Cerebellar cortex (tissue), 1 donor: ENCODE measurements at regions not wholly inside any gene's neighbourhood (a gene's known extent, or its start where the extent isn't known, plus 50 kb on each side); places are given as distances from the start of the nearest gene placed in this dataset.

Experiments used
- DNase-seq: peaks from one replicate; pipeline ENCODE4 v3.0.0-alpha.2; 2015; ENCODE audit warnings: low spot score

DNA sequence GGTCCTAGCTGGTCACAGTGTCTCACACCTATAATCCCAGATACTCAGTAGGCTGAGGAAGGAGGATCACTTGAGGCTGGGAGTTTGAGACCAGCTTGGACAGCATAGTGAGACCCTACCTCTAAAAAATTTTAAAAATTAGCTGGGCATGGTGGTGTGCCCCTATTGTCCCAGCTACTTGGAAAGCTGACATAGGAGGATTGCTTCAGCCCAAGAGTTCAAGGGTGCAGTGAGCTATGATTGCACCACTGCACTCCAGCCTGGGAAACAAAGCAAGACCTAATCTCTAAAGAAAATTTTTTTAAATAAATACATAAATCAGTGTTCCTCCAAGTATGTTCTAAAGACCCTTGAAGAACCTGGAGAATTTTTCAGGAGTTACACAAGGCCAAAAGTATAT is 50.6 kb upstream of the GNAO1 start:
- no peak for DNase-seq

GRCh38 chr16:56137269-56137668 is 54.0 kb upstream of the GNAO1 start:
- DNase-seq = no peak

DNA sequence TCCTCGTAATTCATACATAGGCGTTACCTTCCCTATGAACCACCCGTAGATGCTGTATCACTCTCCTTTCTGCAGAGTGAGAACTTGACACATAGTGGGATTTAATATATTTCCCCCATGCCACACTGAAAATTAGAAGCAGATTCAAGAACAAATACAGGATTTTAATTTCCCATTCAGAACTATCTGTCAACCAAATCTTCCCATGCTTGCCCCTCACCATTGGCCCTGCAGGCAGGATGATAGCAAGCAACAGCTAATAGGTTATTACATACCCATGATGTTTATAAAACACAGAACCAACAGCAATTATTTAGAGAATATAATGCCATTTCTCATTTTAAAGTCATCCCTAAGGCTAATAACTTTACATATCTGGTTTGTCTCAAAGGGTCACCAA is 55.0 kb upstream of the GNAO1 start:
- no peak for DNase-seq

GRCh38 chr16:56134790-56135189 is 56.5 kb upstream of the GNAO1 start:
- no peak for DNase-seq

DNA sequence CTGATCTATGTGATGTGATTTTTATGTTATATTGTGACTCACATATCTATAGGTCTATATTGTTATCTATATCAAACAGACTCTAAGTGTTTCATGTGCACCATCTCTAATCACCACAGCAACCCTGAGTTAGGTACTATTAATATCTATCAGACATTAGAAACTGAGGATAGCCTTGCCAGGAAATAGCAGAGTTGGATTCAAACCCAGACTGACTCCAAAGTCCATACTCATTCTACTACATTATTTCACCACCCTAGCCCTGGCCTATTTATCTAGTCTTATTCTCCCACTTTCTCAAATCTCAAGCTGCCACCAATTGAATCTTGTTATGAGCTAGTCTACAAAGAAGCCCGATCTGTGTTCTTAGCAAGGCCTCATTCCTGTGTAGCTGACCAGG is 65.4 kb upstream of the GNAO1 start:
- DNase-seq = no peak

- DNase-seq = no peak
Observed at GRCh38 chr16:56122251-56122650, 69.0 kb upstream of the GNAO1 start.

GRCh38 chr16:56121156-56121500 is 70.2 kb upstream of the GNAO1 start:
- no peak for DNase-seq

- DNase-seq = no peak
Observed at GRCh38 chr16:56120447-56121155, 70.7 kb upstream of the GNAO1 start.

DNA sequence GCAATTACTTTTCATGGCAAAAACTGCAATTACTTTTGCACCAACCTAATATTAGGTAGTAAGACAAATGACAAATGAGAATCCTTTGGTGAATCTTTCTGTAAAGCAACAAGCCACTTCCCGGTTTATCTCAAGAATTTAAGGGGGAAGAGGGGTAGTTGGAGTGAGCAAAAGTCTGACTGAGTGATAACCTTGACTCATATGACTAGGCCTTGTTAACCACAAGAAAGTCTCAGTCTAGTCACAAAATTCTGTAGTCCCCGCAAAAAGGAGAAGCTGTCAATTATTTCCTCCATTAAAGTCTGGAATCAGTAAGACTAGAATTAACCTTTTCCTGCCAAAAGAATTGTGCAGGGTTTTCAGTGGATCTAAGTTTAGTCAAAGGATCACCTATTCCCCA is 72.2 kb upstream of the GNAO1 start:
- DNase-seq = no peak

- DNase-seq = no peak
Observed at GRCh38 chr16:56116577-56116964, 74.7 kb upstream of the GNAO1 start.

- no peak for DNase-seq
Observed at GRCh38 chr16:56115817-56116576, 75.3 kb upstream of the GNAO1 start.

DNA sequence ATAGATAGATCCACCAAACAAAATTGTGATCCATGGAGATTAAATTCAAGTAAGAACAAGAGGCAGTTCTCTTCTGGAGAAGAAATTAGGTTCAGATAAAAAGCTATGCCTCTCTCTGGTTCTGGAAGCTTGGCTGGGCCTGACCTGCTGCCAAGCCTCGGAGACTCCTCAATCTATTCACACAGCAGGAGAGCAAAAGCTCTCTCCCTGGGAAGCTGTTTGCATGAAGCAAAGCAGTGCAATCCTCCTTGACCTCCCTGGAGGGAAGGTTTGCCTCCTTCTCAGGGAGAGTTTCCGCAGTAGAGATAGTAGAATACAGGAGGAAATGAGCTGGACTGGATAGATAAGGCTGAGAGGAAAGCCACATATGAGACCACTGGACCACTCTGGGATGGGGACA is 78.1 kb upstream of the GNAO1 start:
- no peak for DNase-seq

DNA sequence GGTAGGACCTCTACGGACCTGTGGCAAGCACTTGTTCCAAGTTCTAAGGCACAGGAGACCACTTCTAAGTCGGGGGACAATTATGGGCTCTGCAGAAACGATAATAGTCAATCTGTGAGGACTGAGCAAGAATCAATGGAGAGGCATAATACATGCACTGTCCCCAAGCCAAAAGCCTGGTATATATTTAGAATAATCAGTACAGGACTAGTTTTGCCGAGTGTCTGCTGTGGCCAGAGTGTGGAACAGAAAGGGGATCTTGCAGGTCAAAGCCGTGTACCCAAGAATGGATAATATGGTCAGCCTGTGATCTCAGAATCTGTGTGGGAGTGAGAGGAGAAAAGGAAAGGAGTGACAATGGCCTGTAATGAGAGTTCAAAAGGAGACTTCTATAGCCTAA is 80.2 kb upstream of the GNAO1 start:
- DNase-seq = no peak

- no peak for DNase-seq
Observed at GRCh38 chr16:56109994-56110393, 81.3 kb upstream of the GNAO1 start.

- no peak for DNase-seq
Observed at GRCh38 chr16:56109205-56109604, 82.1 kb upstream of the GNAO1 start.

- no peak for DNase-seq
Observed at GRCh38 chr16:56108724-56109123, 82.6 kb upstream of the GNAO1 start.

GRCh38 chr16:56108056-56108471 is 83.2 kb upstream of the GNAO1 start:
- DNase-seq = peak; percentile 64

GRCh38 chr16:56106527-56106926 is 84.8 kb upstream of the GNAO1 start:
- DNase-seq = no peak

GRCh38 chr16:56102906-56103305 is 88.4 kb upstream of the GNAO1 start:
- DNase-seq = no peak

GRCh38 chr16:56102183-56102686 is 89.1 kb upstream of the GNAO1 start:
- DNase-seq = no peak

DNA sequence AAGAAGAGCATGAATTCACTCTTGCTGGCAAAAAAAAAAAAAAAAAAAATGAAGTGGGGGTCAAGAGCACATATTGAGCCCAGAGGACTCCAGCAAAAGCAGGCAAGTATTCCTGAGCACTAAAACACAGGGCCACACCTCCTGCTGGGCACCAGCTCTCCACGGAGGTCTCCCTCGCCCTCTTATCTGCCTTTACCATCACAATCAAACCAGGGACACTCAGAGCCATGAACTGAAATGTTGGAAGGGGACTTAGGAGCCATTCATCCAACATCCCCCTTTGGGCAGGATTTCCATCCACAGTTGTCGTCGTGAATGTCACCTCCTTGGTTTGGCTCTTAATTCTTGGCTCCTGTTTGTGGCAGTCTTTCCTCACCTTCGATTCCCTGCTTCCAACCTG is 89.8 kb upstream of the GNAO1 start:
- DNase-seq = no peak

DNA sequence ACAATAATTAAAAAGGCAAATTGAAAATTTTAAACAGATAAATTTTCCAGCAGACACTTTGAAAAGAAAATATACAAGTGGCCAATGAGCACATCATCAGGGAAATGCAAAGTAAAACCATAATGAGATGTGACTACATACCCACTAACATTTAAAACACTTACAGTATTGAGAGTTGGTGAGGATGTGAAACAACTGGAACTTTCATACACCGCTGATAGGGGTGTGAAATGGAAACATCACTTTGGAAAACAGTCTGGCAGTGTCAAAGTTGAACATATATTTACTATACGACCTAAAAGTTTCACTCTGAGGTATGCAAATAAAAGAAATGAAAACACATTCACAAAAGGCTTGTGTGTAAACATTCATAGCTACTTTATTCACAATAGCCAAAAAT is 94.0 kb upstream of the GNAO1 start:
- no peak for DNase-seq

DNA sequence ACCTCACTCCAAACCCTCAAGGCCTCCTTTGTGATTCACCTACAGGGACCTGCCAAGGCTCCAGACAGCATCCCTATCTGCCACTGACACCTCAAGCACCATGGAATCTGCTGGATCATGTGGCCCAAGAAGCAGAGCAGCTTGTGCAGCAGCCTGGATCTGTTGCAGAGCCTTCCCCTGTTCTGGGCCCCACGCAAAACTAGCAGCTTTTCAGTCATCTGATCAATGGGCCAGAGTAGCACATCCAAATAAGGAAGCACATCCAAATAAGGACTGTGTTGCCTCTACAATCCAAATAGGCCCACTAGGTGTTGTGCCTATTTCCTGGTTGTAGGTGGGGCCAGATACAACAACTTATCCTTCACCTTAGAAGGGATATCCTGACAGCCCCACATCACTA is 97.1 kb upstream of the GNAO1 start:
- no peak for DNase-seq

GRCh38 chr16:56093055-56093454 is 98.2 kb upstream of the GNAO1 start:
- no peak for DNase-seq
